CD4-positive, alpha-beta T cell (primary cell): ENCODE measurements at regions not wholly inside any gene's neighbourhood (a gene's known extent, or its start where the extent isn't known, plus 50 kb on each side); places are given as distances from the start of the nearest gene placed in this dataset.

Experiments
- ATAC-seq: fragments of 200-7000 bp; cut with Tn5 transposase; one replicate; pipeline ENCODE4 v1.10.0; 2022; ENCODE audit warnings: mild to moderate bottlenecking; ENCODE audit not compliant: poor library complexity
- CTCF ChIA-PET: fragments of 350-600 bp; sonication (Branson Sonifier 250); formaldehyde crosslinking; loops from one replicate; lab custom pipeline; 2021; ENCODE audit warnings: antibody characterized with exemption, inconsistent platforms; lab: Charles Lee
- POLR2A ChIA-PET: fragments of 350-600 bp; sonication (Branson Sonifier 250); formaldehyde crosslinking; loops from one replicate; lab custom pipeline; 2021; ENCODE audit warnings: antibody characterized with exemption, inconsistent platforms; lab: Charles Lee
- DNase-seq, 14 experiments: peaks; one replicate each; pipeline ENCODE4 v3.0.0-alpha.2; 2013 to 2020; ENCODE audit warnings: mixed read lengths in 2 of 14
- H3K27ac ChIP-seq, 2 donors: one replicate each; pipeline versions ENCODE4 v1.5.1 to v1.7.0; 2013; ENCODE audit warnings: low read length in 2 of 2, low read depth in 1 of 2, mild to moderate bottlenecking in 1 of 2
- H3K27me3 ChIP-seq, 2 experiments: 1 replicate in 1 of 2; 2 replicates in 1 of 2; pipeline versions ENCODE4 v1.6.1 to v1.7.0; 2013; ENCODE audit warnings: low read length in 2 of 2, control low read depth in 1 of 2, mild to moderate bottlenecking in 1 of 2, moderate library complexity in 1 of 2; ENCODE audit not compliant: insufficient read depth in 2 of 2, control insufficient read depth in 1 of 2
- H3K36me3 ChIP-seq: one replicate; pipeline ENCODE4 v1.6.1; 2013; ENCODE audit warnings: low read length, control low read depth; ENCODE audit not compliant: insufficient read depth
- H3K4me1 ChIP-seq: one replicate; pipeline ENCODE4 v1.6.1; 2013; ENCODE audit warnings: low read length, control low read depth; ENCODE audit not compliant: insufficient read depth
- H3K4me3 ChIP-seq: one replicate; pipeline ENCODE4 v1.5.1; 2013; ENCODE audit warnings: mild to moderate bottlenecking, low read length, moderate library complexity
- H3K9me3 ChIP-seq, 2 experiments: 1 replicate in 1 of 2; 2 replicates in 1 of 2; pipeline versions ENCODE4 v1.6.1 to v1.7.0; 2013; ENCODE audit warnings: low read length in 2 of 2, mild to moderate bottlenecking in 2 of 2, control low read depth in 1 of 2, moderate library complexity in 1 of 2; ENCODE audit not compliant: control insufficient read depth in 1 of 2, insufficient read depth in 1 of 2
- H3K27ac Mint-ChIP-seq: one replicate; pipeline ENCODE4 v1.8.0; 2020; ENCODE audit warnings: mixed read lengths
- H3K27me3 Mint-ChIP-seq: one replicate; pipeline ENCODE4 v1.8.0; 2021; ENCODE audit warnings: mixed read lengths
- H3K36me3 Mint-ChIP-seq: one replicate; pipeline ENCODE4 v1.8.0; 2021; ENCODE audit warnings: low read depth, mixed read lengths
- H3K4me1 Mint-ChIP-seq: one replicate; pipeline ENCODE4 v1.8.0; 2021; ENCODE audit warnings: low read depth, mixed read lengths
- H3K4me3 Mint-ChIP-seq: one replicate; pipeline ENCODE4 v1.8.0; 2020; ENCODE audit warnings: mild to moderate bottlenecking, mixed read lengths
- H3K9me3 Mint-ChIP-seq: one replicate; pipeline ENCODE4 v1.8.0; 2020; ENCODE audit warnings: mixed read lengths
- intact Hi-C, 2 experiments: fragments of 100-400 bp; cut with DNase I in 1 of 2; cut with micrococcal nuclease in 1 of 2; formaldehyde crosslinking; loops; one replicate each; pipeline versions ENCODE4 v1.15.1 to v1.9.0; 2023 to 2025; cut with DNase I, micrococcal nuclease
- TF ChIP-seq, protein P1 (sequence below): fragments of 200-600 bp; IDR thresholded peaks from one replicate; pipeline ENCODE4 v1.8.0; 2022; ENCODE audit warnings: antibody characterized with exemption, mild to moderate bottlenecking

DNA sequence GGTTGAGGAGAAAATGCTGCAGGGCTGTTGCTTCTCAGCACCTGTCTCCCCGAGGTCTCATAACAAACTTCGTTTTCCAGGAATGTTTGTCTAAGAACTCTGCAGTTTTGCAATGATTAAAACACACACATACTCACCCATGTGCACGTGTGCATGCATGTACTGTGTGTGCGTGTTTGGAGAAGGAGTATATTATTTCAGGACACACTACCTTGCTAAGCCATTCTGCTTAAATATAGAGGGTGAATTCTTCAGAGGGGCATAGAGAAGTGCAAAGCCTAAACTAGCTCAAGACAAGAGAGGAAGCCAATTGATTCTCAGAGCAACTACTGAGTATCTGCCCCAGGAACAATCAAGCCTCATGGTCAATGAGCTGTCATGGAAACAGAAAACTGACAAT is 298.4 kb upstream of the MGMT start:
- Histone ChIP-seq H3K4me3 (no peak overlapping the region), H3K9me3 (peaks cover 0 to 8% of the 10 kb centered on the region in 2 experiments), H3K27ac (no peak overlapping the region), H3K27me3 (no peaks in the 10 kb centered on the region), H3K4me1 (no peaks in the 10 kb centered on the region), H3K36me3 (no peaks in the 10 kb centered on the region)
- intact Hi-C loops: no loop called here
- ChIA-PET CTCF (no interaction called here), POLR2A (no interaction called here)
- Mint-ChIP-seq H3K27ac (no peak overlapping the region), H3K9me3 (no peaks in the 10 kb centered on the region), H3K4me1 (no peaks in the 10 kb centered on the region), H3K4me3 (no peak overlapping the region), H3K36me3 (no peaks in the 10 kb centered on the region), H3K27me3 (peaks cover 4% of the 10 kb centered on the region)
- TF ChIP-seq, protein P1, sequence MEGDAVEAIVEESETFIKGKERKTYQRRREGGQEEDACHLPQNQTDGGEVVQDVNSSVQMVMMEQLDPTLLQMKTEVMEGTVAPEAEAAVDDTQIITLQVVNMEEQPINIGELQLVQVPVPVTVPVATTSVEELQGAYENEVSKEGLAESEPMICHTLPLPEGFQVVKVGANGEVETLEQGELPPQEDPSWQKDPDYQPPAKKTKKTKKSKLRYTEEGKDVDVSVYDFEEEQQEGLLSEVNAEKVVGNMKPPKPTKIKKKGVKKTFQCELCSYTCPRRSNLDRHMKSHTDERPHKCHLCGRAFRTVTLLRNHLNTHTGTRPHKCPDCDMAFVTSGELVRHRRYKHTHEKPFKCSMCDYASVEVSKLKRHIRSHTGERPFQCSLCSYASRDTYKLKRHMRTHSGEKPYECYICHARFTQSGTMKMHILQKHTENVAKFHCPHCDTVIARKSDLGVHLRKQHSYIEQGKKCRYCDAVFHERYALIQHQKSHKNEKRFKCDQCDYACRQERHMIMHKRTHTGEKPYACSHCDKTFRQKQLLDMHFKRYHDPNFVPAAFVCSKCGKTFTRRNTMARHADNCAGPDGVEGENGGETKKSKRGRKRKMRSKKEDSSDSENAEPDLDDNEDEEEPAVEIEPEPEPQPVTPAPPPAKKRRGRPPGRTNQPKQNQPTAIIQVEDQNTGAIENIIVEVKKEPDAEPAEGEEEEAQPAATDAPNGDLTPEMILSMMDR: no peak
- no peak for ATAC-seq
- DNase-seq: no peak

DNA sequence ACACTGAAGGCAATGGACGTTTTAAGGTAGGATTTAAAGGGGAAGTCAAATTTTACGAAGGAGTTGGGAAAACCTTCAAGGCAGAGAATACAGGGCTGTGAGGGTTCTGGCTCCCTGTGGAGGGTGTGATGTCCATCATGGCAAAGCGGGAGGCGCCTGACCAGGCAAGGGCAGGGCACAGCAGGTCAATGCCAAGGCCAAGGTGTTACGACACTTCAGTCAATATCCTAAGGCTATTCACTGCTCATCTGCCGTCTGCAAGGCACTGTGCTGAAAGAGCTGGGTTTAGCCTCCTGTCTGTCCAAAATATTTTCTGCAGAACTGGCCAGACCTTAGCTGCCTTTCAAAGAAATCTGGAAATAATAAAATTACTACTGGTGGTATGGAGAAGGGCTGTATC is 297.9 kb upstream of the MGMT start:
- DNase-seq (no peak), ATAC-seq (no peak)
- Histone ChIP-seq H3K27ac (no peak overlapping the region), H3K27me3 (no peaks in the 10 kb centered on the region), H3K9me3 (peaks cover 0 to 8% of the 10 kb centered on the region in 2 experiments), H3K4me3 (no peak overlapping the region), H3K36me3 (no peaks in the 10 kb centered on the region), H3K4me1 (no peaks in the 10 kb centered on the region)
- H3K36me3 Mint-ChIP-seq: no peaks in the 10 kb centered on the region
- H3K27ac Mint-ChIP-seq: no peak overlapping the region
- intact Hi-C loops: no loop called here
- H3K4me1 Mint-ChIP-seq: no peaks in the 10 kb centered on the region
- H3K4me3 Mint-ChIP-seq: no peak overlapping the region
- TF ChIP-seq, protein P1: no peak
- H3K27me3 Mint-ChIP-seq: peaks cover 4% of the 10 kb centered on the region
- CTCF ChIA-PET: no interaction called here
- POLR2A ChIA-PET: no interaction called here
- no peaks in the 10 kb centered on the region for H3K9me3 Mint-ChIP-seq

DNA sequence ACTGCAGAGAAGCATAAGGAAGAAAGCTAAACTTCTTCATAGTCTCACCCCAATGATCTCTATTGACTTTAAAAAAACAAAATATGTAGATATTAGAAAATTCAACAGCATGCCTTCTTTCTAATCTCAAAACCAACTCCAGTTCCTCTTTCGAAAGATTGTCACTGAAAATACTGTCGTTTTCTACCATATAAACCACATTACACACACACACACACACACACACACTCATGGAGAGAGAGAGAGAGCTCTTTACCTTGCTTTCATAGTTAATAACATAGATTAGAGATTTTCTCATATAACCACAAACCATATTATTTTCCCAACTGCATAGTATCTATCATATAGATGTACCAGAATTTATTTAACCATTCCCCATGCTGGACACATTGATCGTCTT is 296.2 kb upstream of the MGMT start:
- no peak overlapping the region for H3K4me3 ChIP-seq
- TF ChIP-seq, protein P1: no peak
- peaks cover 3% of the 10 kb centered on the region for H3K27me3 Mint-ChIP-seq
- ChIA-PET POLR2A (no interaction called here), CTCF (interaction anchor here (1.0 kb wide), 1 partner anchor 10 kb away, joined by 3 read pairs; no protein-coding TSS in a partner anchor)
- no peaks in the 10 kb centered on the region for H3K36me3 Mint-ChIP-seq
- intact Hi-C loops: no loop called here
- no peak overlapping the region for H3K4me3 Mint-ChIP-seq
- H3K27me3 ChIP-seq: no peaks in the 10 kb centered on the region
- no peak for ATAC-seq
- H3K27ac ChIP-seq: no peak overlapping the region
- H3K4me1 Mint-ChIP-seq: no peaks in the 10 kb centered on the region
- H3K27ac Mint-ChIP-seq: no peak overlapping the region
- no peaks in the 10 kb centered on the region for H3K9me3 Mint-ChIP-seq
- H3K4me1 ChIP-seq: no peaks in the 10 kb centered on the region
- peaks cover 0 to 17% of the 10 kb centered on the region in 2 experiments for H3K9me3 ChIP-seq
- no peak for DNase-seq
- H3K36me3 ChIP-seq: no peaks in the 10 kb centered on the region
